GM12874 (cell line): ENCODE measurements at regions not wholly inside any gene's neighbourhood (a gene's known extent, or its start where the extent isn't known, plus 50 kb on each side); places are given as distances from the start of the nearest gene placed in this dataset.

Source experiments
- TF ChIP-seq, protein P1 (sequence below): IDR thresholded peaks from 2 replicates; pipeline ENCODE4 v1.5.1; 2011; ENCODE audit warnings: low read depth, mild to moderate bottlenecking, control low read depth, low read length, moderate library complexity; ENCODE audit not compliant: insufficient read depth

DNA sequence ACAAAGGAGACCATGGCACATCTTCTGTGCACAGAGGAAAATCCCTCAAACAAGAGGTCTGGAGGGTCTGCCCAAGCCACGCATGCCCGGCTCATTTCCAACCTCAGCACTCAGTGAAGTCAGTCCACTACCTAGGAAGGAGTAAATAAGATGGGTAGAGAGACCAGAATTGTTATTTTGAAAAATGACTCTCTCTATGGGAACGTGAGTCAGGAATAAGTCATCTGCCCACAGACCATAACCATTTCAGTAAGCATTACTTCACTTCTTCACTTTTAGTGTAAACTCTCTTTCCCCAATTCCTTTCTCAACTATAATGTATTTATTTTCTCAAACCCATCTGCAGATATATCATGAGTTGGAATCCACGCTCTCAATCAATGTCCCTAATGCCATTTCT, 1039.9 kb upstream of the USP15 start:
- TF ChIP-seq, protein P1, sequence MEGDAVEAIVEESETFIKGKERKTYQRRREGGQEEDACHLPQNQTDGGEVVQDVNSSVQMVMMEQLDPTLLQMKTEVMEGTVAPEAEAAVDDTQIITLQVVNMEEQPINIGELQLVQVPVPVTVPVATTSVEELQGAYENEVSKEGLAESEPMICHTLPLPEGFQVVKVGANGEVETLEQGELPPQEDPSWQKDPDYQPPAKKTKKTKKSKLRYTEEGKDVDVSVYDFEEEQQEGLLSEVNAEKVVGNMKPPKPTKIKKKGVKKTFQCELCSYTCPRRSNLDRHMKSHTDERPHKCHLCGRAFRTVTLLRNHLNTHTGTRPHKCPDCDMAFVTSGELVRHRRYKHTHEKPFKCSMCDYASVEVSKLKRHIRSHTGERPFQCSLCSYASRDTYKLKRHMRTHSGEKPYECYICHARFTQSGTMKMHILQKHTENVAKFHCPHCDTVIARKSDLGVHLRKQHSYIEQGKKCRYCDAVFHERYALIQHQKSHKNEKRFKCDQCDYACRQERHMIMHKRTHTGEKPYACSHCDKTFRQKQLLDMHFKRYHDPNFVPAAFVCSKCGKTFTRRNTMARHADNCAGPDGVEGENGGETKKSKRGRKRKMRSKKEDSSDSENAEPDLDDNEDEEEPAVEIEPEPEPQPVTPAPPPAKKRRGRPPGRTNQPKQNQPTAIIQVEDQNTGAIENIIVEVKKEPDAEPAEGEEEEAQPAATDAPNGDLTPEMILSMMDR, result no peak

DNA sequence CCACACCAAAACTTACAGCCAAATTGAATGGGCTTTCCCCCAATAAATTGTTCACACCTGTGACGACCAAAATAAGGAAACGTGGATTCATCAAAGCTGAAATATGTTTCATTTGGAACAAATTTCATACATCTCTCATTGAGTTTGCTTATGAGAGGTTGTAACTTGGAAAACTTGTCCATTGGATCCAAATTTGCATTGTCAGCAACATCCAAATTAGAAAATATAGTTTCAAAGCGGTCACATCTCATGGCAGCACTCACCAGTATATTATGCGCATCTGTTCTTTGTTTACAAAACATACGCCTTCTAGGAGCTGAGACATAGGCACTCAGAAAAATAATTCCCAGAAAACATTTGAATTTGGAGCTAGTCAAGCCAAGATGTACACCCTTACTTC, 1028.2 kb upstream of the USP15 start:
- TF ChIP-seq, protein P1, result no peak

DNA sequence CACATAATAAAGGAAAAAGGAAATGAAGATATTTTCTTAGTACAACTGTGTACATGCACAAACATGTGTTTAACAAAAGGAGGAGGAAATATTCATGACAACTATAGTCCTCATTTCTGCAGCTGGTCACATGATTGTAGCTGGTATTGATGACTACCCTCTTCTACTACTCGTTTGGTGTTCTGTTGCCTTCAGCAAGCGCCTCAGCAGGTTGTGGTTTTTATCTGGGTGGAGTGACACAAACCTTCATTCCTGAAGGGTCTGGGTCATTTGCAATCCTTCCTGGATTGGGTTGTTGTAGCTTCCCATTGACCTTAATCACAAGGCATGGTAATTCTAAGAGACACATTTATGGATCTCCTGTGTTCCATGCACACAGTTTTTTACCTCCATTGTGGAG, 1009.9 kb upstream of the USP15 start:
- TF ChIP-seq, protein P1, result no peak

DNA sequence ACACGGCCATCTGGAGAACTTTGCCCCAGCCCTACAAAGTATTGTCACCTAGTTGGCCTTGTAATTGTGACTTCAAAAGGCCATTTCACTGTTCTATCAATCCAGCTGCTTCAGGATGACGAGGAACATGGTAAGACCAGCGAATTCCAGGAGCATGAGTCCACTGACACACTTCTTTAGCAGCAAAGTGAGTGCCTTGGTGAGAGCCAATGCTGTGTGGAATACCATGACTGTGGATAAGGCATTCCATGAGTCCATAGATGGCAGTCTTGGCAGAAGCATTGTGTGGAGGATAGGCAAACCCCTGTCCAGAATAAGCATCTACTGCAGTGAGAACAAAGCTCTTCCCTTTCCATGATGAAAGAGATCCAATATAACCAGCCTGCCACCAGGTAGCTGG, 1009.1 kb upstream of the USP15 start:
- TF ChIP-seq, protein P1, result no peak

DNA sequence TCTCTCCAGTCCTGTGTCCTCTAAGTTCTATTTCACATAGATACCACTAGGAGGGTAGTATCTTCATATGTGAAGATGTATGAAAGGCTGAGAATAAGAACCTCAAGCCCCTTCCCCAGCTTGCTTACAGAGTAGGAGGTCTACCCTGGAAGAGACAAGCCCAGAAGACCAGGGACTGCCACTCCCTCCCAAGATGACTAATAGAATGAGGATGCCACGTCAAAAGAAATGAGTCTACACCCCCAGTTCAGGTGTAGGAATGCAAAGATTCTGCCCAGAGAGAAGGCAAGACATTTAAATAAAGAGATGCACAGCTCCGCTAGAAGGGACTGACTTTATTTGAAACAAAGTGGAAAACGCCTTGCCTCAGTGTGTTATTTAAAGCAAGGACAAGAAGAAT, 1006.0 kb upstream of the USP15 start:
- TF ChIP-seq, protein P1, result no peak

DNA sequence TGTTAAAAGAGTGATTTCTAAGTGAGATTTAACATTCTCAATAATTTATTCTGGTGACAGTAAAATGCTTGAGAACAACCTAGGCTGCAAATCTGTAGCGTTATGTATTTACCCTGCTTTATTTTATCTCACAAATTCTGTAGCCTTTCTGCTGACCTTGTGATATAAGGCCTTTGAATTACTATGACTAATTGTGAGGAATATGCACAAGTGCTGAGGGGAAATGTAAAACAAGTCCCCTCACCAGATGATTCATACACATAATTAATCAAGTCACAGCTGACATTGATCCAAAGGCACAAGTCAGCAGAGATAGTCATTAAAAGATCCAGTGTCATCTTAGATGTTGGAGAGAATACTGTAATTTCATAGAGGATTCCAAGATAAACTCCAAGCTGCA, 992.7 kb upstream of the USP15 start:
- TF ChIP-seq, protein P1, result no peak

DNA sequence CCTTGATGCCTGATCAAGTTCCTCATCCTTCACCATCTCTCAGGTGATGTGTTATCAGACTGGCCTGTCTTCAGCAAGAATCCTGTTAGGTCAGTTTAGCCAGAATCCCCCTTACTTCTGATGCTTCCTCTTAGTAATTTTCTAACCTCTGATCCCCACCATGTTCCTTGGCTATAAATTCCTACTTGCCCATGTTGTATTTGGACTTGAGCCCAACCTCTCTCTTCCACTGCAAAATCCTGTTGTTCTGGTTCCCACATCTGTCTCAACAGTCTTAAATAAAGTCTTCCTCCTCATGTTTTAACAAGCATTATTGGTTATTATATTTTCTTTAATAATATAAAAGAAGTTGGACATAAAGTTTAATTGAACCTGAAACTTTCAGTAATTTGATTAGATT, 987.8 kb upstream of the USP15 start:
- TF ChIP-seq, protein P1, result no peak

DNA sequence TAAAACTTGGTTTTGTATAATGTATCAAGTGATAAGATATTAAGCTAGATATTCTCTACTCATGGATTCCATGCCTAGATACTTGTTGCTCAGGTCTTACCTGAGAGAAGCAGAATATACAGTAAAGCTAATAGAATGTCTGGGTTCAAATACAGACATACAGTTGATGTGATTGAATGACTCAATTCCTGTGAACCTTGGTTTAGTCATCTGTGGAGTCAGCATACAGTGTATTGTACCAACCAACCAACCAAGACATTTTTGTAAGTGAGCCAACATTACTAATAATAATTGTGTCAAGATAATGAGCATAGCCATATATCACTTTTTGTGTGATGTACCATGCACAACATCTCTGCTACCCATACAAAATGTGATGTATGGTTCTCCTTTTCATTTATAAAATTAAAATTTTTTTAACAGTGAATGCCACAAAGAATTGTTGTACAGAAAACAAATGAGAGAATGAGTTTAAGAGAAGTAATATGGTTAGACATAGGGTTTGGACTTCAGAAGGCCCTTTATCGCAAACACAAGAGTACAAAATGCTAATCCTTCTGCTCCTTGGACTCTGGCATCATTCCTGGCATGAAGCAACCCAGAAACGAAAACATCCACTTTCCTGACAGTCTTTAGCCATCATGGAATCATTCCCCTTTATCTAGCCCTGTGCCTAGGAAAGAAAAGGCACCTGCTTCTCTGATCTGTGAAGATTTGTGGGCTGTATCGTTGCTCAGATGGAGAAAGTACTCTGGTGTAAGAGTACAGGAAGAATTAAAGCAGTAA, 977.2 kb upstream of the USP15 start:
- TF ChIP-seq, protein P1, result no peak
